ENCODE measurements at regions not wholly inside any gene's neighbourhood (a gene's known extent, or its start where the extent isn't known, plus 50 kb on each side); places are given as distances from the start of the nearest gene placed in this dataset.
A peak's percentile ranks its signal among the peaks of the same experiment; 100 is the strongest.

DNA sequence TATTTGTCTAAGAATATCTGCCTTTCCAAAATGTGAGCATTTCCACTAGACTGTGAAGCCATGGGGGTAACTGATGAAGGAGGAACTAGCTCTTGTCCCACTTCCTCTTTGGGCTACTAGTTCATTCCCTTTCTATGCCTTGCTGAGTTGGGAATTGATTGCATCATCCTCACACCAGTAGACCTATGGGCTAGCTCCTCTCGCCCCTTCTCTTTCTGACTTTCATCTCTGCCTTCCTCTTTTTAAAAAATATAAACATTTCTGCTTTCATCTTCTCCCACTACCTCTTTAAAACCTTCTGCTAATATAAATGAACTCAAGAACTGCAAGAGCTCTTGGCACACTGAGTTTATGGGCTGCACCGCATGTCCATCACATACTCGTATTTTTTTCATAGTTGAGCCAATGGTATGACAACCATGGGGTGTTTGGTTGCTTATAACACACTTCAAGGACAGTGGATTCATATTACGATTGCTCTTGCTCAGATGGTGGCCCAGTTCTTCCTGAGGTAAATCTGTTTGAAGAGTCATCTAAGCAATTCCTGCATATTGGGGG is 182.0 kb downstream of the REEP3 start:
- DNase-seq: peak; percentile 66
- no CpG with 5 or more reads among the region's 4 CpGs for WGBS (ENCODE audit: extremely low coverage, insufficient coverage, low lambda C conversion rate)
- no peak overlapping the region for H3K23ac ChIP-seq (ENCODE audit: low read length)
- no peak overlapping the region for H4K5ac ChIP-seq (ENCODE audit: low read length)
- no peak overlapping the region for H3K4ac ChIP-seq (ENCODE audit: low read depth, low read length)
- peaks cover 4% of the 10 kb centered on the region for H3K4me1 ChIP-seq (ENCODE audit: control insufficient read depth, low read depth, low read length)
- H3K79me2 ChIP-seq (ENCODE audit: control insufficient read depth, insufficient read depth, low read length): no peaks in the 10 kb centered on the region
- no peak overlapping the region for H3K27ac ChIP-seq (ENCODE audit: low read depth, low read length)
- H3K79me1 ChIP-seq (ENCODE audit: low read length): no peaks in the 10 kb centered on the region
- no peak overlapping the region for H3K4me2 ChIP-seq (ENCODE audit: low read length)
- H3K9ac ChIP-seq (ENCODE audit: low read length): no peak overlapping the region
- H2BK5ac ChIP-seq (ENCODE audit: low read length): peak overlapping the region; percentile 2
- no peaks in the 10 kb centered on the region for H3K27me3 ChIP-seq (ENCODE audit: insufficient read depth, low read length, poor library complexity)
- H3K36me3 ChIP-seq (ENCODE audit: control insufficient read depth, insufficient read depth, low read length): no peaks in the 10 kb centered on the region
- peak overlapping the region; percentile 26 for H3K56ac ChIP-seq (ENCODE audit: low read length)
- no peak overlapping the region for H3K4me3 ChIP-seq (ENCODE audit: low read length)
- no peak overlapping the region for H3K18ac ChIP-seq (ENCODE audit: low read length)
- peak overlapping the region; percentile 74 for H2BK120ac ChIP-seq (ENCODE audit: low read depth, low read length)
- no peak overlapping the region for H2AK5ac ChIP-seq (ENCODE audit: low read length)
- no peak overlapping the region for H2BK15ac ChIP-seq (replicated peaks; ENCODE audit: low read depth)
- no peak overlapping the region for H4K8ac ChIP-seq (ENCODE audit: low read depth, low read length)

DNA sequence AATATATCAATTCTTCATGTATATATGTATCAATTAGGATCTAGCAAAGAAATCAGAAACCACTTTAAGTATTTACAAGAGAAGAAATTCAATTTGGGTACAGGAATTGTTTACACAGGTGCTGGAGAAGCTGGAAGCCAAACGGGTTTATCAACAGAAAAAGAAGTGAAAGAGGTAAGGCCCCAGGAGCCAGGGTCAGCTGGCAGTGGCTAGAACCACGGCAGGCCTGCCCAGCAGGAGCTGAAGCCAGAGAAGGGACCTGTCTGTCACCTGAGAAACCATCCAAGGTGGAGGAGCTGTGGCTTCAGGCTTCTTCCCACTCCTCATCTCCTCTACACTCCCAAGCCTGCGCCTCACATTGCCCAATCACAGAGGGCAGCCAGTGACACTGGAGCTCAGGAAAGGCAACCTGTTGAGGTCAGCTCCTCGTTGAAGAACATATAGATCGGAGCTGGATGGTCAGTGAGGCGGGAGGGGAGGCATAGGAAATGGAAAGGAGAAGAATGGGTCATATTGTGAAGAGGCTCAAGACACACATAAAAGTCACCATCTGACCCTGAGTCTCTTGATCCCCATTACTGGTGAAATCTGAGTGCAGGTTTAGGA is 182.6 kb downstream of the REEP3 start:
- H2BK120ac ChIP-seq (ENCODE audit: low read depth, low read length): no peak overlapping the region
- H3K27ac ChIP-seq (ENCODE audit: low read depth, low read length): no peak overlapping the region
- no peak overlapping the region for H3K23ac ChIP-seq (ENCODE audit: low read length)
- no peak overlapping the region for H2AK5ac ChIP-seq (ENCODE audit: low read length)
- H3K9ac ChIP-seq (ENCODE audit: low read length): no peak overlapping the region
- H3K4me3 ChIP-seq (ENCODE audit: low read length): no peak overlapping the region
- no peak for DNase-seq
- H3K27me3 ChIP-seq (ENCODE audit: insufficient read depth, low read length, poor library complexity): no peaks in the 10 kb centered on the region
- peak overlapping the region; percentile 17 for H3K56ac ChIP-seq (ENCODE audit: low read length)
- no CpG with 5 or more reads among the region's 6 CpGs for WGBS (ENCODE audit: extremely low coverage, insufficient coverage, low lambda C conversion rate)
- H3K79me1 ChIP-seq (ENCODE audit: low read length): no peaks in the 10 kb centered on the region
- H3K4me2 ChIP-seq (ENCODE audit: low read length): no peak overlapping the region
- no peak overlapping the region for H3K18ac ChIP-seq (ENCODE audit: low read length)
- no peak overlapping the region for H2BK5ac ChIP-seq (ENCODE audit: low read length)
- H4K8ac ChIP-seq (ENCODE audit: low read depth, low read length): no peak overlapping the region
- H4K5ac ChIP-seq (ENCODE audit: low read length): no peak overlapping the region
- H3K4ac ChIP-seq (ENCODE audit: low read depth, low read length): no peak overlapping the region
- peaks cover 4% of the 10 kb centered on the region for H3K4me1 ChIP-seq (ENCODE audit: control insufficient read depth, low read depth, low read length)
- no peak overlapping the region for H2BK15ac ChIP-seq (replicated peaks; ENCODE audit: low read depth)
- no peaks in the 10 kb centered on the region for H3K79me2 ChIP-seq (ENCODE audit: control insufficient read depth, insufficient read depth, low read length)
- H3K36me3 ChIP-seq (ENCODE audit: control insufficient read depth, insufficient read depth, low read length): no peaks in the 10 kb centered on the region

DNA sequence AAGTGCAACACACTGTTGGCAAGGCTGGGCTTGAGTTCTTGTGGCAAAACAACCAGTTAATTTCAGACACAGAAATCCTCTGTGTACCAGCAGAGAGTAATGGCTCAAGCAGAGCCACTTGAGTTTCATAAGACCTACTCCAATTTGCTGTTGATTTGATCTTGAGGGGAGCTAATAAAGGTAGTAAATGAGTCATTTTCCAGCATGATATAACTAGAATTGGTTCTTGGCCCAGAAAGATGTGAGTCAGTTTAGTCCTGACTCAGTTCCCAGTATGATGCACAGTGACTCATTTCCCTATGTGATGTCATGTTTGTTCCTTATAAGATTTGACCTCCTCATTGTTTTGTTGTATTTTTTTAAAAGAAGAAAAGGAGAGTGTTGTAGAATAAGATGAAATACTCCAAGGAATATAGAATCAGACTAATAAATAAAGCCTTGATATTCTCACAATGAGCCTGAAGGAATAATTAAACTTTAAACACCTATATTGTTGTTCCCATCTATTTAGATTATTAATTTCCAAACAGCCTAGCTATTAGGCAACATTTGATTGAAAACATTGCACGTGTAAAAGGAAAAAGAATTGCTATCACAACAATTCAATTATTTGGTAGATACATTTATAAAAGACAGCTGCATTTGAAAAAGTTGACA is 186.2 kb downstream of the REEP3 start:
- H3K56ac ChIP-seq (ENCODE audit: low read length): no peak overlapping the region
- peak; percentile 27 for DNase-seq
- H3K9ac ChIP-seq (ENCODE audit: low read length): no peak overlapping the region
- no peaks in the 10 kb centered on the region for H3K79me1 ChIP-seq (ENCODE audit: low read length)
- no CpG with 5 or more reads among the region's 1 CpG for WGBS (ENCODE audit: extremely low coverage, insufficient coverage, low lambda C conversion rate)
- H3K18ac ChIP-seq (ENCODE audit: low read length): peak overlapping the region; percentile 66
- no peak overlapping the region for H3K4me3 ChIP-seq (ENCODE audit: low read length)
- H3K4ac ChIP-seq (ENCODE audit: low read depth, low read length): no peak overlapping the region
- no peak overlapping the region for H3K4me2 ChIP-seq (ENCODE audit: low read length)
- H2AK5ac ChIP-seq (ENCODE audit: low read length): no peak overlapping the region
- no peaks in the 10 kb centered on the region for H3K36me3 ChIP-seq (ENCODE audit: control insufficient read depth, insufficient read depth, low read length)
- H2BK5ac ChIP-seq (ENCODE audit: low read length): no peak overlapping the region
- H2BK15ac ChIP-seq (replicated peaks; ENCODE audit: low read depth): no peak overlapping the region
- H3K23ac ChIP-seq (ENCODE audit: low read length): no peak overlapping the region
- peaks cover 18% of the 10 kb centered on the region for H3K4me1 ChIP-seq (ENCODE audit: control insufficient read depth, low read depth, low read length)
- H3K27me3 ChIP-seq (ENCODE audit: insufficient read depth, low read length, poor library complexity): no peaks in the 10 kb centered on the region
- no peaks in the 10 kb centered on the region for H3K79me2 ChIP-seq (ENCODE audit: control insufficient read depth, insufficient read depth, low read length)
- no peak overlapping the region for H3K27ac ChIP-seq (ENCODE audit: low read depth, low read length)
- H4K5ac ChIP-seq (ENCODE audit: low read length): no peak overlapping the region
- H2BK120ac ChIP-seq (ENCODE audit: low read depth, low read length): no peak overlapping the region
- H4K8ac ChIP-seq (ENCODE audit: low read depth, low read length): no peak overlapping the region

DNA sequence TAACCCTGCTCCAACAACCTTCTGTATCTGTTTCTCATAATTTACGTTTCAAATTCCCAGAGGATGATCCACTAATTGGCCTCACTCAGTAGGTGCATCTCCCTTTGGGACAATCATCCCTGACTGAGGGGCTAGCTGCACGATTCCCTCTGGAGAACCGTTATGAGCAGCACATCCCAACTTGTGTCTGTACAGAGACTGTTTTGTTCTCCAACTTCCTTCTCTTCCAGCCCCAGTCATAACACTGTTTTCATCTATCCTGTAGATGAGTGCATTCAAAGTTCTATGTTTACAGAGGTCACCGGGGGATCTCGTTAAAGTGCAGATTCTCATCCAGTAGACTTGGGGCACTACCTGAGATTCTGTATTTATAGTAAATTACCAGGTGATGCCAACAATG is 187.2 kb downstream of the REEP3 start:
- Histone ChIP-seq H3K27ac (ENCODE audit: low read depth, low read length) (no peak overlapping the region), H3K79me1 (ENCODE audit: low read length) (no peaks in the 10 kb centered on the region), H2BK15ac (replicated peaks; ENCODE audit: low read depth) (peak overlapping the region; percentile 8), H3K36me3 (ENCODE audit: control insufficient read depth, insufficient read depth, low read length) (no peaks in the 10 kb centered on the region), H4K8ac (ENCODE audit: low read depth, low read length) (no peak overlapping the region), H3K79me2 (ENCODE audit: control insufficient read depth, insufficient read depth, low read length) (no peaks in the 10 kb centered on the region), H3K4me2 (ENCODE audit: low read length) (no peak overlapping the region), H2BK5ac (ENCODE audit: low read length) (no peak overlapping the region), H3K27me3 (ENCODE audit: insufficient read depth, low read length, poor library complexity) (no peaks in the 10 kb centered on the region), H2BK120ac (ENCODE audit: low read depth, low read length) (no peak overlapping the region), H4K5ac (ENCODE audit: low read length) (no peak overlapping the region), H2AK5ac (ENCODE audit: low read length) (no peak overlapping the region), H3K4ac (ENCODE audit: low read depth, low read length) (no peak overlapping the region), H3K4me1 (ENCODE audit: control insufficient read depth, low read depth, low read length) (peaks cover 21% of the 10 kb centered on the region), H3K4me3 (ENCODE audit: low read length) (no peak overlapping the region), H3K56ac (ENCODE audit: low read length) (no peak overlapping the region), H3K18ac (ENCODE audit: low read length) (no peak overlapping the region), H3K9ac (ENCODE audit: low read length) (no peak overlapping the region), H3K23ac (ENCODE audit: low read length) (no peak overlapping the region)
- WGBS (ENCODE audit: extremely low coverage, insufficient coverage, low lambda C conversion rate): no CpG with 5 or more reads among the region's 5 CpGs
- DNase-seq: no peak

DNA sequence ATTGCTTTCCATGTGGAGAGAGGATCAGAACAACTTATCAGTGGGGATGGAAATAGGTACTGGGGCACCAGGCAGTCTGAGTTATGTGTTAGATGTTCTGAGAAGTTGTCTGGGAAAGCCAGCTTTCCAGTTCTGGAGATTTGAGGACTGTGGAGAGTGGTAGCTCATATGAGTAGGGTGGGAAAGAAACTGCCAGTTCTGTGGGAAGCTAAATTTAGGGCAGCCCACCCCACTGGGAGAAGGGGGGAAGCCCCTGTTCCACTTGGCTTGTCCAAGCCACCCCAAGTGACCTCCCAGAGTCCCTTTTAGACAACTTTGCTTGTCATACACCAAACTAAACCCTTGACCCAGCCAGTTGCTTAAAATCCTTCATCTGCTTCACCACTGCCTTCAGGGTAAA is 189.5 kb downstream of the REEP3 start:
- H3K4me1 ChIP-seq (ENCODE audit: control insufficient read depth, low read depth, low read length): peaks cover 23% of the 10 kb centered on the region
- H3K18ac ChIP-seq (ENCODE audit: low read length): peak overlapping the region; percentile 70

More for the DNA sequence above, 189.5 kb downstream of the REEP3 start:
- Histone ChIP-seq H3K79me1 (ENCODE audit: low read length) (no peaks in the 10 kb centered on the region), H3K56ac (ENCODE audit: low read length) (peak overlapping the region; percentile 17), H3K36me3 (ENCODE audit: control insufficient read depth, insufficient read depth, low read length) (no peaks in the 10 kb centered on the region), H3K4me2 (ENCODE audit: low read length) (no peak overlapping the region), H2BK15ac (replicated peaks; ENCODE audit: low read depth) (no peak overlapping the region), H3K4ac (ENCODE audit: low read depth, low read length) (peak overlapping the region; percentile 48), H2BK120ac (ENCODE audit: low read depth, low read length) (peak overlapping the region; percentile 51), H4K8ac (ENCODE audit: low read depth, low read length) (no peak overlapping the region), H3K4me3 (ENCODE audit: low read length) (no peak overlapping the region), H3K9ac (ENCODE audit: low read length) (no peak overlapping the region), H3K27ac (ENCODE audit: low read depth, low read length) (no peak overlapping the region), H3K79me2 (ENCODE audit: control insufficient read depth, insufficient read depth, low read length) (no peaks in the 10 kb centered on the region), H3K27me3 (ENCODE audit: insufficient read depth, low read length, poor library complexity) (no peaks in the 10 kb centered on the region), H3K23ac (ENCODE audit: low read length) (no peak overlapping the region), H2AK5ac (ENCODE audit: low read length) (peak overlapping the region; percentile 8), H4K5ac (ENCODE audit: low read length) (no peak overlapping the region), H2BK5ac (ENCODE audit: low read length) (peak overlapping the region; percentile 33)
- DNase-seq: no peak

All from mesendoderm (in vitro differentiated cells).